B cell (primary cell): ENCODE measurements at regions not wholly inside any gene's neighbourhood (a gene's known extent, or its start where the extent isn't known, plus 50 kb on each side); places are given as distances from the start of the nearest gene placed in this dataset.

Source experiments
- ATAC-seq: fragments of 200-7000 bp; cut with Tn5 transposase; one replicate; pipeline ENCODE4 v1.10.0; 2021; ENCODE audit warnings: low read depth, mild to moderate bottlenecking, moderate number of reproducible peaks, moderate library complexity
- CTCF ChIA-PET: fragments of 350-600 bp; sonication (Branson Sonifier 250); formaldehyde crosslinking; loops from one replicate; lab custom pipeline; 2021; ENCODE audit warnings: antibody characterized with exemption, inconsistent platforms; lab: Charles Lee
- POLR2A ChIA-PET: fragments of 350-600 bp; sonication (Branson Sonifier 250); formaldehyde crosslinking; loops from one replicate; lab custom pipeline; 2021; ENCODE audit warnings: antibody characterized with exemption; lab: Charles Lee
- DNase-seq: peaks from one replicate; pipeline ENCODE4 v3.0.0; 2013
- H2AFZ ChIP-seq: 2 replicates; pipeline ENCODE4 v1.6.1; 2012; ENCODE audit warnings: mild to moderate bottlenecking, low read depth, low read length; ENCODE audit not compliant: insufficient read depth, poor library complexity, severe bottlenecking
- H3K27ac ChIP-seq, 2 donors: 1 replicate in 1 of 2; 2 replicates in 1 of 2; pipeline ENCODE4 v1.5.1; 2012 to 2013; ENCODE audit warnings: low read length in 2 of 2, mild to moderate bottlenecking in 2 of 2, moderate library complexity in 1 of 2
- H3K27me3 ChIP-seq, 4 experiments: fragments of 200-600 bp in 1 of 4; sonication (generic) in 1 of 4; replicated peaks in 1 of 4; 1 replicate in 2 of 4; 2 replicates in 2 of 4; pipeline versions ENCODE4 v1.6.1 to v1.7.0; 2013 to 2016; ENCODE audit warnings: low read length in 3 of 4, mild to moderate bottlenecking in 2 of 4, mixed read lengths in 1 of 4, moderate library complexity in 1 of 4; ENCODE audit not compliant: insufficient read depth in 4 of 4, control insufficient read depth in 3 of 4; ENCODE audit errors: control extremely low read depth in 1 of 4
- H3K36me3 ChIP-seq, 2 experiments: replicated peaks in 1 of 2; 1 replicate in 1 of 2; 2 replicates in 1 of 2; pipeline versions ENCODE4 v1.6.1 to v1.7.1; 2013; ENCODE audit warnings: low read length in 1 of 2; ENCODE audit not compliant: insufficient read depth in 2 of 2, control insufficient read depth in 1 of 2; ENCODE audit errors: control extremely low read depth in 1 of 2, extremely low read depth in 1 of 2
- H3K4me1 ChIP-seq, 2 donors: fragments of 200-600 bp in 1 of 2; sonication (generic) in 1 of 2; 1 replicate in 1 of 2; 2 replicates in 1 of 2; pipeline versions ENCODE4 v1.5.1 to v1.6.1; 2013 to 2017; ENCODE audit warnings: low read length in 2 of 2; ENCODE audit not compliant: control insufficient read depth in 2 of 2, insufficient read depth in 2 of 2
- H3K4me2 ChIP-seq: replicated peaks from 2 replicates; pipeline ENCODE3; 2012; ENCODE audit warnings: mild to moderate bottlenecking, low read depth, low read length; ENCODE audit not compliant: poor library complexity, severe bottlenecking
- H3K4me3 ChIP-seq, 5 experiments: fragments of 200-600 bp in 1 of 5; sonication (generic) in 1 of 5; 1 replicate in 3 of 5; 2 replicates in 2 of 5; pipeline versions ENCODE4 v1.5.1 to v1.7.0; 2011 to 2016; ENCODE audit warnings: low read length in 4 of 5, mild to moderate bottlenecking in 4 of 5, low read depth in 2 of 5, control low read depth in 1 of 5, moderate library complexity in 1 of 5; ENCODE audit not compliant: insufficient read depth in 1 of 5; ENCODE audit errors: control extremely low read depth in 1 of 5, extremely low read depth in 1 of 5
- H3K79me2 ChIP-seq: fragments of 200-600 bp; sonication (generic); one replicate; pipeline ENCODE4 v1.6.0; 2016; ENCODE audit warnings: low read length; ENCODE audit not compliant: control insufficient read depth, insufficient read depth
- H3K9ac ChIP-seq: fragments of 200-600 bp; sonication (generic); 2 replicates; pipeline ENCODE4 v1.6.1; 2017; ENCODE audit warnings: mild to moderate bottlenecking, low read length, moderate library complexity
- H3K9me3 ChIP-seq, 3 donors: one replicate each; pipeline versions ENCODE4 v1.6.1 to v1.7.1; 2013; ENCODE audit warnings: low read length in 2 of 3; ENCODE audit not compliant: control insufficient read depth in 2 of 3, insufficient read depth in 1 of 3; ENCODE audit errors: control extremely low read depth in 1 of 3
- H4K20me1 ChIP-seq: 2 replicates; pipeline ENCODE4 v1.6.0; 2012; ENCODE audit warnings: mild to moderate bottlenecking, low read length; ENCODE audit not compliant: insufficient read depth, control insufficient read depth, poor library complexity, severe bottlenecking
- H3K27ac Mint-ChIP-seq: one replicate; pipeline ENCODE4 v1.8.0; 2021; ENCODE audit warnings: mixed read lengths
- H3K27me3 Mint-ChIP-seq: one replicate; pipeline ENCODE4 v1.8.0; 2021; ENCODE audit warnings: mixed read lengths
- H3K4me1 Mint-ChIP-seq: one replicate; pipeline ENCODE4 v1.8.0; 2021; ENCODE audit warnings: mixed read lengths
- H3K4me3 Mint-ChIP-seq: one replicate; pipeline ENCODE4 v1.8.0; 2021; ENCODE audit warnings: mixed read lengths
- H3K9me3 Mint-ChIP-seq: one replicate; pipeline ENCODE4 v1.8.0; 2022; ENCODE audit warnings: mixed read lengths; ENCODE audit not compliant: insufficient read depth
- EZH2 ChIP-seq: IDR thresholded peaks from 2 replicates; pipeline ENCODE4 v1.6.1; 2012; ENCODE audit warnings: borderline replicate concordance, low read depth, mild to moderate bottlenecking, moderate library complexity, low read length; ENCODE audit not compliant: insufficient read depth, poor library complexity, severe bottlenecking
- WGBS: methylation state at CpG from one replicate; pipeline ENCODE4 v1.1.5; 2013; ENCODE audit warnings: missing lambda C conversion rate; ENCODE audit not compliant: insufficient coverage; 5-methylcytosine and 5-hydroxymethylcytosine counted together
- intact Hi-C: fragments of 100-400 bp; cut with micrococcal nuclease; formaldehyde crosslinking; loops from one replicate; pipeline ENCODE4 v1.10.0; 2022
- TF ChIP-seq, protein P1 (sequence below): fragments of 200-600 bp; IDR thresholded peaks from one replicate; pipeline ENCODE4 v1.8.0; 2022; ENCODE audit warnings: antibody characterized with exemption, mild to moderate bottlenecking

GRCh38 chr14:95608637-95609235 lies 73.9 kb downstream of the GLRX5 start:
- H3K4me3 Mint-ChIP-seq: no peak overlapping the region
- Histone ChIP-seq H3K9me3 (peaks cover 0 to 11% (median 0%) of the 10 kb centered on the region in 3 donors), H3K4me3 (no peak overlapping the region), H3K27ac (no peak overlapping the region), H3K4me2 (no peak overlapping the region), H2AFZ (no peak overlapping the region), H3K79me2 (no peaks in the 10 kb centered on the region), H3K9ac (no peak overlapping the region), H4K20me1 (no peaks in the 10 kb centered on the region), H3K36me3 (no peaks in the 10 kb centered on the region), H3K4me1 (peaks cover 6 to 22% of the 10 kb centered on the region in 2 donors), H3K27me3 (peaks cover 0 to 10% (median 3%) of the 10 kb centered on the region in 4 experiments)
- H3K27ac Mint-ChIP-seq: no peak overlapping the region
- H3K9me3 Mint-ChIP-seq: no peaks in the 10 kb centered on the region
- H3K27me3 Mint-ChIP-seq: peaks cover 49% of the 10 kb centered on the region
- 67% methylated on average over 1 of the region's 6 CpGs for WGBS
- no peak for TF ChIP-seq EZH2
- TF ChIP-seq, protein P1, sequence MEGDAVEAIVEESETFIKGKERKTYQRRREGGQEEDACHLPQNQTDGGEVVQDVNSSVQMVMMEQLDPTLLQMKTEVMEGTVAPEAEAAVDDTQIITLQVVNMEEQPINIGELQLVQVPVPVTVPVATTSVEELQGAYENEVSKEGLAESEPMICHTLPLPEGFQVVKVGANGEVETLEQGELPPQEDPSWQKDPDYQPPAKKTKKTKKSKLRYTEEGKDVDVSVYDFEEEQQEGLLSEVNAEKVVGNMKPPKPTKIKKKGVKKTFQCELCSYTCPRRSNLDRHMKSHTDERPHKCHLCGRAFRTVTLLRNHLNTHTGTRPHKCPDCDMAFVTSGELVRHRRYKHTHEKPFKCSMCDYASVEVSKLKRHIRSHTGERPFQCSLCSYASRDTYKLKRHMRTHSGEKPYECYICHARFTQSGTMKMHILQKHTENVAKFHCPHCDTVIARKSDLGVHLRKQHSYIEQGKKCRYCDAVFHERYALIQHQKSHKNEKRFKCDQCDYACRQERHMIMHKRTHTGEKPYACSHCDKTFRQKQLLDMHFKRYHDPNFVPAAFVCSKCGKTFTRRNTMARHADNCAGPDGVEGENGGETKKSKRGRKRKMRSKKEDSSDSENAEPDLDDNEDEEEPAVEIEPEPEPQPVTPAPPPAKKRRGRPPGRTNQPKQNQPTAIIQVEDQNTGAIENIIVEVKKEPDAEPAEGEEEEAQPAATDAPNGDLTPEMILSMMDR: no peak
- ChIA-PET CTCF (interaction anchor here (1.0 to 2.4 kb wide), 6 partner anchors 59 to 387 kb away, joined by 3 to 11 read pairs (median 5); no protein-coding TSS in a partner anchor), POLR2A (no interaction called here)
- no peak for DNase-seq
- ATAC-seq: no peak
- H3K4me1 Mint-ChIP-seq: peaks cover 24% of the 10 kb centered on the region
- intact Hi-C loops: loop anchor here (1.0 kb wide), 2 partner anchors 47 to 386 kb away; no protein-coding TSS in a partner anchor

DNA sequence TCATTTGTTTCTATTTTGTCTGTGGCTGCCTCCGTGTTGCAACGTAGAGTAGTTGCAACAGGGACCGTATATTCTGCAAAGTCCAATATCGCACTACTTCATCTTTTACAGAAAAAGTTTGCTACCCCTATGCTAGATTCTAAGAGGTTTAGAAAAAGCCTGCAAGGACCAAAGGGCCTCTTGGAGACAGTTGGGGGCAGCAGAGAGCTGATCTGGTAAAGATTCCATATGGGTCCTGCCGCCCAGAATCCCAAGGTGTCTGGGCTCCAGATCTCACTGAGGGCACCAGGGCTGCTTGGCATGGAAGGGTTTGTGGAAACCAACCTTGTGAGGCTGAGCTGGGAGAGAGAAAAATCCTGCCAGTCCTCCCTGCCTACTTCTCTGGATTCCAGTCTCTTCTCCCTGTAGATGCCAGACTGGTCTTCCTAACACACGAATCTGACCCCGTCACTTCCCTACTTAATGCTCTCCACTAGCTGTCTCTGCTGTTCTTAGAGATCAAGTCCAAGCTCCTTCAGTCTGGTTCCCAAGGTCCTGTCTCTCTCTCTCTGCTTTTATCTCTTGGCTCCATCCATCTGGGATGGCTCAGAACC lies 74.6 kb downstream of the GLRX5 start:
- intact Hi-C loops: loop anchor here (1.0 kb wide), 2 partner anchors 48 to 385 kb away; no protein-coding TSS in a partner anchor
- ATAC-seq: no peak
- Histone ChIP-seq H3K36me3 (no peaks in the 10 kb centered on the region), H3K79me2 (no peaks in the 10 kb centered on the region), H2AFZ (no peak overlapping the region), H3K4me1 (peaks cover 13 to 29% of the 10 kb centered on the region in 2 donors), H3K9ac (no peak overlapping the region), H3K4me3 (no peak overlapping the region), H3K4me2 (no peak overlapping the region), H3K27me3 (peaks cover 0 to 10% (median 3%) of the 10 kb centered on the region in 4 experiments), H4K20me1 (no peaks in the 10 kb centered on the region), H3K9me3 (peaks cover 0 to 4% (median 0%) of the 10 kb centered on the region in 3 donors), H3K27ac (no peak overlapping the region)
- no peak overlapping the region for H3K27ac Mint-ChIP-seq
- ChIA-PET CTCF (interaction anchor here (0.6 to 2.4 kb wide), 8 partner anchors 58 to 386 kb away, joined by 3 to 11 read pairs (median 4); no protein-coding TSS in a partner anchor), POLR2A (no interaction called here)
- 39% methylated on average over 3 of the region's 7 CpGs for WGBS
- peaks cover 31% of the 10 kb centered on the region for H3K4me1 Mint-ChIP-seq
- DNase-seq: peak; percentile 52
- no peak overlapping the region for H3K4me3 Mint-ChIP-seq
- no peaks in the 10 kb centered on the region for H3K9me3 Mint-ChIP-seq
- TF ChIP-seq, protein P1: peak; percentile 51
- TF ChIP-seq EZH2: no peak
- H3K27me3 Mint-ChIP-seq: peaks cover 45% of the 10 kb centered on the region
